GM10266 (cell line): ENCODE measurements at regions not wholly inside any gene's neighbourhood (a gene's known extent, or its start where the extent isn't known, plus 50 kb on each side); places are given as distances from the start of the nearest gene placed in this dataset.

ENCODE experiments used
- DNase-seq: peaks from one replicate; pipeline ENCODE4 v3.0.0; 2012; ENCODE audit errors: extremely low spot score
- TF ChIP-seq, protein P1 (sequence below): IDR thresholded peaks from 2 replicates; pipeline ENCODE4 v1.5.1; 2012; ENCODE audit warnings: mild to moderate bottlenecking, low read depth; ENCODE audit not compliant: control insufficient read depth, insufficient read depth; ENCODE audit errors: missing control alignments

DNA sequence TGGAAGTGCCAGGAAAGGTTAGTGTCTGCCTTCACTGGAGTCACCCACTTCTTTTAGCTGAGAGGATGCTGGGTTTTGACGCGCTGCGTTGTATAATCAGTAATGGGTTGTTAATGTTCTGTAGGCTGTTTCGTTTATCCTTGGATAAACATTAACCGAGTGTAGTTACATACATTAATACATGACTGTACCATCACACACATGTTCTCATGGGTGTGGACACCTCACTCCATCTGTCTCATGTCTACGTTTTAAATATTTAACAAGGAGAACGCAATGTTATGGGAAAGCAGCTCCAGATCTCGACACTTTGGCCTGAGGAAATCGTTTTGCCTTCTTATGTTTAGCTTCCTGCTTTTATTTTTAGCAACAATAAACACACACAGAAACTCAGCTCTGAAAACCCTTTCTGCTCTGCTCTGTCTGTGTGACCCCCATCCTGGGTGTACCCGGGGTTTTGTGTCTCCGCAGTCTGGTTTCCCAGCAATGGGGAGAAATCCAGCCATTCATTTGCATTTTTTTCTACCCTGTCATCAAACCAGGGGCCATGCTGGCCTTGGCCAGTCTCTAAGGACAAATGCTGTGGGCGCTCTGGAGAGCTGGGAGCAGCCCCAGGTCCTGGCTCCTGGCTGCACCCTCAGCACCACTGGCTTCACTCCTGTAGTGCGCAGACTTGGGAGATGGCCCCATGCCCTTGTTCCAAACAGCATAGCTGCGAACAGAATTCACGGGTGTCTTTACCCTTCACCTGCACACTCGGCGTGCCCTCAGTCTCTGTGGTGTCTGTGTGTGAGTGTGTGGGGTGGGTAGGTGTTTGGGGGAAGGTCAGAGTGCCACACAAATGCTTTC is 110.8 kb downstream of the ERMARD start:
- TF ChIP-seq, protein P1, sequence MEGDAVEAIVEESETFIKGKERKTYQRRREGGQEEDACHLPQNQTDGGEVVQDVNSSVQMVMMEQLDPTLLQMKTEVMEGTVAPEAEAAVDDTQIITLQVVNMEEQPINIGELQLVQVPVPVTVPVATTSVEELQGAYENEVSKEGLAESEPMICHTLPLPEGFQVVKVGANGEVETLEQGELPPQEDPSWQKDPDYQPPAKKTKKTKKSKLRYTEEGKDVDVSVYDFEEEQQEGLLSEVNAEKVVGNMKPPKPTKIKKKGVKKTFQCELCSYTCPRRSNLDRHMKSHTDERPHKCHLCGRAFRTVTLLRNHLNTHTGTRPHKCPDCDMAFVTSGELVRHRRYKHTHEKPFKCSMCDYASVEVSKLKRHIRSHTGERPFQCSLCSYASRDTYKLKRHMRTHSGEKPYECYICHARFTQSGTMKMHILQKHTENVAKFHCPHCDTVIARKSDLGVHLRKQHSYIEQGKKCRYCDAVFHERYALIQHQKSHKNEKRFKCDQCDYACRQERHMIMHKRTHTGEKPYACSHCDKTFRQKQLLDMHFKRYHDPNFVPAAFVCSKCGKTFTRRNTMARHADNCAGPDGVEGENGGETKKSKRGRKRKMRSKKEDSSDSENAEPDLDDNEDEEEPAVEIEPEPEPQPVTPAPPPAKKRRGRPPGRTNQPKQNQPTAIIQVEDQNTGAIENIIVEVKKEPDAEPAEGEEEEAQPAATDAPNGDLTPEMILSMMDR: no peak
- no peak for DNase-seq

DNA sequence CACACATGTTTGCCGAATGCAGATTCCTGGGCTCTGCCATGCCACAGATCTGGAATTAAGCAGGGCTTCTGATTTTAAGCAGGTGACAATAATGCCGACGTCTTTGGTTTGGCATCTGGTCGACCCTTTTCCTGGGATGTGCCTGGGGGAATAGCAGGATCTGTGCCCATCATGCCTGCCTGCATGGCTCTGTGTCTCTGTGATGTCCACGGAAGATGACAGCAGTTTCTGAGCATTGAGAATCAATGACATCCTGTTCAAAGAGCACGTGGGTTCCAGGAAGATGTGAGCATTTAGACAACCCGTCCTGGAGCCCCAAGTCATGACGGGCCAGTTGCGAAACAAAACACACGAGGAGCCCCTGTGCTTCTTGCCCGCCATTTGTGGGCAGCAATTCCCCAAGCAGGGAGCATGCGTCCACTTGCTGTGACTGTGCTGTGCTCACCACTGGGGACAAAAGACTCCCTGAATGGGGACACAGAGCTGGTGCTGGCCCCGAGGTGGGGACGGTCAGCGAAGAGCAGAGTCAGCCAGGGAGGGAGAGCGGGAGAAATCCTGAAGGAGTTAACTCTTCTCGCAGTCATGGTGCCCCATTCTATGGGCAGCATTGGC is 110.1 kb downstream of the ERMARD start:
- DNase-seq: no peak
- TF ChIP-seq, protein P1: no peak

GRCh38 chr6:169859978-169860703 is 108.7 kb downstream of the ERMARD start:
- no peak for DNase-seq
- TF ChIP-seq, protein P1: no peak

DNA sequence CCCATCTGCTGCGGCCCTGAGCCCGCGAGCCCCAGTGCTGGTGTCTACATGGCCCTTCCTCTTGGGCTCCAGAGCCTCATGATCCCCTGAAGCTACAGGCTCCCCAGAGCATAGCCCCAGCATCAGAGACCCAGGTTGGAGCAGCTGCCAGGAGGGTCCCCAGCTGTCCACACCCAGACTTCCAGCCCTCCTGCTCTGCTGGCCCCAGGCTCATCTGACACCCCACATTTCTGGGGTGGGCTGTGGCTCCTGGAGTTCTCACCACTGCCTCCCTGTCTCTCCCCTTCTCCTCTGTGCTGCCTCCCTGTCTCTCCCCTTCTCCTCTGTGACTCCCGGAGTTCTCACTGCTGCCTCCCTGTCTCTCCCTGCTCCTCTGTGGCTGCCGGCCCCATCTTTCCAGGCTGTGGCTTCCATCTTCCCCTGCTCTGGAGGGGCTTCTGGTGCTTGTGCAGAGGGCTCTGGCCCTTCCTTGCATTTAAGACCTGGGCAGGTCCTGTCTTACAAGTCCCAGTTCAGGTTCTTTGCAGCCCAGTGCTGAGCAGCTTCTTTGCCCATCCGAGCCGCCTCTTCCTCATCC is 108.1 kb downstream of the ERMARD start:
- no peak for DNase-seq
- TF ChIP-seq, protein P1: no peak

- DNase-seq: no peak
- TF ChIP-seq, protein P1: no peak
These were observed 107.5 kb downstream of the ERMARD start for GRCh38 chr6:169858935-169859351.

- no peak for DNase-seq
- TF ChIP-seq, protein P1: no peak
These were observed 107.0 kb downstream of the ERMARD start for GRCh38 chr6:169858293-169858934.
